D721Med (cell line): ENCODE measurements at regions not wholly inside any gene's neighbourhood (a gene's known extent, or its start where the extent isn't known, plus 50 kb on each side); places are given as distances from the start of the nearest gene placed in this dataset.

ENCODE experiments used
- DNase-seq: peaks from one replicate; pipeline ENCODE4 v3.0.0; 2011; ENCODE audit warnings: low spot score; ENCODE audit not compliant: insufficient read length
- FAIRE-seq: peaks from 2 replicates; lab custom pipeline; 2011; peaks lifted over from hg19 to GRCh38; lab: Jason Lieb, UNC
- TF ChIP-seq, protein P1 (sequence below): IDR thresholded peaks from 2 replicates; pipeline ENCODE4 v1.5.1; 2012; ENCODE audit warnings: mild to moderate bottlenecking, control low read depth; ENCODE audit not compliant: insufficient read depth; ENCODE audit errors: missing control alignments

DNA sequence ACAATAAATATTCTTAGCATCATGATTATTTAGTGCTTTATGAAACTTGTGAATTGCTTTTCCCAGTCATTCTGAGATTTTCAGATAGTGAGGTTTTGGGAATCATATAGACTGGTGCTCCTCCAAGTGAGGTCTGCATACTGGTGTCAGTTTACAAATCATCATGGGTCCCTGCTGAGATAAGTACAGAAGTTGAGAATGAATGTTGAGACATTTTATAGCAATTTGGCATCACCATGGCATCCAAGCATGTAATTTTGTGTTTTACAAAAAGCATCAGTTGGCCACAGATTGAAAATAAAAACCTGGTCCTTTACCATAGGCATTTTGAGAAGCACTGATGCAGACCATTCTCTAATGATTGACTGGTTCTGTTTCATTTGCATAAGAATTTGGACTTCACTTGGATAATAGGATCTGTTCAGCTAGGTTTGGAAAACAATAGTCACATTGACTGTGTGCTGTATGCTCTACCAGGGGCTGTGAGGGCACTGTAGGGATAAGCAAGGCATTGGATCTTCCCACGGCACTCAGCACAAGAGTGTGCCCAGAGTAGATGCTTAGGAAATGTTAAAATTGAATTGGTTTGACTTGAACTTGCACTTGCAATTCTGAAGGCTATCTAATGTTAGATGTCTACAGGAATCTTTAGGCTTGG lies 79.0 kb upstream of the JUN start:
- no peak for DNase-seq

DNA sequence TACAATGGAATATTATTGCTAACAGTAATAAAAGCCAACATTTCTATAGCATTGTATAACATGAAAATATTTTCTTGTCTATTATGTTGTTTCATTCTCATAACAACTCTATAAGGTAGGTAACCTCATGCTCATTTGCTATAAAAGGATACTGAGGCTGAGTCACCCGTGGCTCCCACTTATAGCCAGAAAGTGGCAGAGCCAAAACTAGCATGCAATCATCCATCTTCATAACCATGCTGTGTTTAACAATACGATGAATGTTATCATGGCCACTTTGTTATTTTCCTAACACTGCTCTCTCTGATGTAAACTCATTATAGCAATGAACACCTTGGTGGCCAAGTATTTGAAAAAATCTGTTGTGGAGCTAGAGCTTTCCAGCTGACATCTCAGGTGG lies 80.8 kb upstream of the JUN start:
- FAIRE-seq (no peak), DNase-seq (no peak)
- TF ChIP-seq, protein P1, sequence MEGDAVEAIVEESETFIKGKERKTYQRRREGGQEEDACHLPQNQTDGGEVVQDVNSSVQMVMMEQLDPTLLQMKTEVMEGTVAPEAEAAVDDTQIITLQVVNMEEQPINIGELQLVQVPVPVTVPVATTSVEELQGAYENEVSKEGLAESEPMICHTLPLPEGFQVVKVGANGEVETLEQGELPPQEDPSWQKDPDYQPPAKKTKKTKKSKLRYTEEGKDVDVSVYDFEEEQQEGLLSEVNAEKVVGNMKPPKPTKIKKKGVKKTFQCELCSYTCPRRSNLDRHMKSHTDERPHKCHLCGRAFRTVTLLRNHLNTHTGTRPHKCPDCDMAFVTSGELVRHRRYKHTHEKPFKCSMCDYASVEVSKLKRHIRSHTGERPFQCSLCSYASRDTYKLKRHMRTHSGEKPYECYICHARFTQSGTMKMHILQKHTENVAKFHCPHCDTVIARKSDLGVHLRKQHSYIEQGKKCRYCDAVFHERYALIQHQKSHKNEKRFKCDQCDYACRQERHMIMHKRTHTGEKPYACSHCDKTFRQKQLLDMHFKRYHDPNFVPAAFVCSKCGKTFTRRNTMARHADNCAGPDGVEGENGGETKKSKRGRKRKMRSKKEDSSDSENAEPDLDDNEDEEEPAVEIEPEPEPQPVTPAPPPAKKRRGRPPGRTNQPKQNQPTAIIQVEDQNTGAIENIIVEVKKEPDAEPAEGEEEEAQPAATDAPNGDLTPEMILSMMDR = no peak

More for the DNA sequence above, 79.0 kb upstream of the JUN start:
- TF ChIP-seq, protein P1 = no peak
- no peak for FAIRE-seq

DNA sequence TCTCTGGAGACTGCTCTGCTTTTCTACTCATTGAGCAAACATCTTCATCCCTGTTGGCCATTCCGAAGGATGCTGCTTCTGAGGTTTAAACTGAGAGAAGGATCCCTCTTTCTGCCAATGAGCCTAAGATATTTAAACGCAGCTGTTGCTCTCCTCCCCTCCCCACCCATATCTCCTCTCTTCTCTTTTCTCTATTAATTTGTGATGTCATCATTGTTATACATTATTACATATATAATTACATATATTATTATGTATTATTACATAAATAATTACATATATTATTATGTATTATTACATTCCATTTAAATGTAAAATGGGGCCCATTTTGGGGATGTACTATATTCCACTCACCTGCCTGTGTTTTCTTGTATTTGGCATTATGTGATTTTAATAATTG lies 82.7 kb upstream of the JUN start:
- DNase-seq (no peak), FAIRE-seq (no peak)
- TF ChIP-seq, protein P1 = no peak

DNA sequence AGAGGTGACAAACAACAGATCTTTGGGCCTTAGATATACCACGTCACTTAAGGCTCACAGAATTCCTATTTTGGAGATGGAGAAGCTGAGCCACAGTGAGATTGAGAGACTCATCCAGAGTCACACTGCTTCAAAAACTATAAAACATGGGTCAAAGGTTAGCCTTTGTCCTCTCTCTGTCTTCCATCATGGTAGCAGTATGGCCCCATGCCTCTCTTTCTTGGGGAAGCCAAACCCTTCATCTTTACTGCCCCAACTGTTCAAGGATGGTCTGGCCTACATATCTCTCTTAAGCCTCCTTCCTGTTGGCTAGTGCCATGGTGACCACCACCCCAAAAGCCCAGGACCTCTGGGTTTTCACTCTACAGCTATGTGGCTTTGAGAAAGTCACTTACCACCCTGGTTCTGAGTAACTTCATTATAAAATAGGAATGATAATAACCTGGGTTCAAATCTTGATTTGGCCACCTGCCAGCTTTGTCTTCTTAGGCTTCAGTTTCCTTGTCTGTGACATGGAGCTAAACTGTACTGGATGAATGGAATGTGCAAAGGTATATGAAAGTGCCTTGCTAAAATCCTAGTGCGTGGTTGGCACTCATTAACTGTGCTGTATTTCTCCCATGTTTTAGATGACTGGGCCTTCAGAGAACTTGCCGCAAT lies 85.9 kb upstream of the JUN start:
- no peak for DNase-seq
- no peak for FAIRE-seq
- TF ChIP-seq, protein P1 = no peak

DNA sequence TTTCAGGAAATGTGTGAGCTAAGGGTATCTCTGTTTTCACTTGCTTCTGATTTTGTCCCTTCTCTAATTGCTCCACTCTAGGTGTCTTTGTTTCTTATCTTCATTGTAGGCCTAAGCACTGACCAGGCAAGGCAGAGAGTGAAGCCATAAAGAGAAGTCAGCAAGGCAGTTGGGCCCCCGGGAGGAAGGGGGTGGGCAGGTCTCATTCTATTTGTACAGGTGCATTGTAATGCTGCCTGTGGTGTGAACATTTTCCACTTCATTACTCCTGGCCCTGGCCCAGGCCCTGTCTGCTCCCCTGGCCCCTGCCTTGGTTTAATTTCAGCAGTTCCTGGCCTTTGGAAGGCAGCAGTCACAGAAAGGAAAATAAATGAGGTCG lies 86.4 kb upstream of the JUN start:
- DNase-seq (no peak), FAIRE-seq (no peak)
- TF ChIP-seq, protein P1 = no peak

DNA sequence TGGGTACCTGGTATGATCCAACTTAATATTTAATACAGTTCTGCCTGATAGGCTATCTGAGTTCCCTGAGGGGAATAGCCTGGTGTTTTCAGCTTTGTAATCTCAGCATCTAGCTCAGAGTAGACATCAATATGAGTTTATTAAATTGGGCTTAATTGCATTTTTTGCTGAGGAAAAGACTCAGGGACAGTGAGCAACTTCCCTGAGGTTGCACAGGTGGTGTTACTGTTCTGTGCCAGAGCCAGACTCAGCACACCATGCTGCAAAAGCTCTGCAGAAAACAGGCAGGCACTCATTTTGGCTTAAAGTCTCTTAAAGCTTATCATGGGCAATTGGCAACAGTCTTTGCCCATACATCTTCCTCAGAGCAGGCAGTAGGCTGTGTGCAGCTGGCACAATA lies 90.5 kb upstream of the JUN start:
- TF ChIP-seq, protein P1 = no peak
- DNase-seq (no peak), FAIRE-seq (no peak)
